RWPE2 (cell line): ENCODE measurements at regions not wholly inside any gene's neighbourhood (a gene's known extent, or its start where the extent isn't known, plus 50 kb on each side); places are given as distances from the start of the nearest gene placed in this dataset.

Experiments used
- ATAC-seq: fragments of 200-7000 bp; cut with Tn5 transposase; 3 replicates; pipeline ENCODE4 v1.9.1; 2021; ENCODE audit warnings: low read depth
- DNase-seq: peaks from one replicate; pipeline ENCODE4 v3.0.0-alpha.2; 2020; ENCODE audit warnings: low spot score
- H3K27ac ChIP-seq: fragments of 450-650 bp; 2 replicates; pipeline ENCODE4 v1.5.1; 2017; ENCODE audit warnings: mild to moderate bottlenecking; ENCODE audit not compliant: poor library complexity, severe bottlenecking
- H3K27me3 ChIP-seq: fragments of 250-450 bp; sonication (Bioruptor Pico); 2 replicates; pipeline ENCODE4 v1.5.1; 2021; ENCODE audit warnings: mild to moderate bottlenecking, moderate library complexity; ENCODE audit not compliant: insufficient read depth, poor library complexity, severe bottlenecking
- H3K36me3 ChIP-seq: fragments of 250-450 bp; sonication (Bioruptor Pico); 2 replicates; pipeline ENCODE4 v1.5.1; 2020; ENCODE audit warnings: low read depth, mild to moderate bottlenecking, moderate library complexity
- H3K4me1 ChIP-seq: fragments of 250-450 bp; sonication (Bioruptor Pico); 2 replicates; pipeline ENCODE4 v1.5.1; 2021; ENCODE audit warnings: mild to moderate bottlenecking, moderate library complexity; ENCODE audit not compliant: insufficient read depth, poor library complexity, severe bottlenecking
- H3K4me3 ChIP-seq: fragments of 250-450 bp; sonication (Bioruptor Pico); 2 replicates; pipeline ENCODE4 v1.5.1; 2021; ENCODE audit warnings: mild to moderate bottlenecking, moderate library complexity; ENCODE audit not compliant: severe bottlenecking
- H3K9me3 ChIP-seq: fragments of 250-450 bp; sonication (Bioruptor Pico); 2 replicates; pipeline ENCODE4 v1.5.1; 2021; ENCODE audit warnings: mild to moderate bottlenecking, moderate library complexity; ENCODE audit not compliant: severe bottlenecking
- CTCF ChIP-seq: fragments of 450-650 bp; IDR thresholded peaks from one replicate; pipeline ENCODE4 v1.5.1; 2017; ENCODE audit warnings: mild to moderate bottlenecking, moderate library complexity; ENCODE audit not compliant: poor library complexity, severe bottlenecking

GRCh38 chr10:37619336-37619735 is 238.1 kb downstream of the ZNF248 start:
- Histone ChIP-seq H3K27ac (no peak overlapping the region), H3K4me3 (no peak overlapping the region), H3K36me3 (no peaks in the 10 kb centered on the region), H3K27me3 (no peaks in the 10 kb centered on the region), H3K9me3 (no peaks in the 10 kb centered on the region), H3K4me1 (no peaks in the 10 kb centered on the region)
- ATAC-seq = no peak
- TF ChIP-seq CTCF = no peak
- no peak for DNase-seq

- ATAC-seq = no peak
- H3K9me3 ChIP-seq = no peaks in the 10 kb centered on the region
- no peaks in the 10 kb centered on the region for H3K36me3 ChIP-seq
- no peak for TF ChIP-seq CTCF
- DNase-seq = no peak
- H3K4me3 ChIP-seq = no peak overlapping the region
- H3K27me3 ChIP-seq = no peaks in the 10 kb centered on the region
- no peak overlapping the region for H3K27ac ChIP-seq
- no peaks in the 10 kb centered on the region for H3K4me1 ChIP-seq
Observed at GRCh38 chr10:37588299-37588698, 269.1 kb downstream of the ZNF248 start.

- H3K9me3 ChIP-seq = no peaks in the 10 kb centered on the region
- DNase-seq = no peak
- no peaks in the 10 kb centered on the region for H3K27me3 ChIP-seq
- TF ChIP-seq CTCF = no peak
- H3K27ac ChIP-seq = no peak overlapping the region
- no peaks in the 10 kb centered on the region for H3K4me1 ChIP-seq
- 0 out of 3 replicates have a peak, but pooled peaks have one; percentile 31 for ATAC-seq
- no peak overlapping the region for H3K4me3 ChIP-seq
- H3K36me3 ChIP-seq = no peaks in the 10 kb centered on the region
Observed at GRCh38 chr10:37584643-37585042, 272.8 kb downstream of the ZNF248 start.

- H3K27ac ChIP-seq = no peak overlapping the region
- H3K36me3 ChIP-seq = no peaks in the 10 kb centered on the region
- ATAC-seq (no peak), DNase-seq (no peak)
- no peak for TF ChIP-seq CTCF
- H3K4me3 ChIP-seq = no peak overlapping the region
- H3K27me3 ChIP-seq = no peaks in the 10 kb centered on the region
- H3K4me1 ChIP-seq = no peaks in the 10 kb centered on the region
- no peaks in the 10 kb centered on the region for H3K9me3 ChIP-seq
Observed at GRCh38 chr10:37582237-37582636, 275.2 kb downstream of the ZNF248 start.

GRCh38 chr10:37576154-37576553 is 281.3 kb downstream of the ZNF248 start:
- no peaks in the 10 kb centered on the region for H3K27me3 ChIP-seq
- H3K9me3 ChIP-seq = no peaks in the 10 kb centered on the region
- no peak for TF ChIP-seq CTCF
- no peak overlapping the region for H3K27ac ChIP-seq
- ATAC-seq (no peak), DNase-seq (no peak)
- no peak overlapping the region for H3K4me3 ChIP-seq
- H3K4me1 ChIP-seq = no peaks in the 10 kb centered on the region
- no peaks in the 10 kb centered on the region for H3K36me3 ChIP-seq
